UCSD-AML1 (cell line): ENCODE measurements at regions not wholly inside any gene's neighbourhood (a gene's known extent, or its start where the extent isn't known, plus 50 kb on each side); places are given as distances from the start of the nearest gene placed in this dataset.

Experiments
- DNase-seq: peaks from one replicate; lab custom pipeline; 2025; ENCODE audit not compliant: unreplicated experiment; lab: John Stamatoyannopoulos, UW

DNA sequence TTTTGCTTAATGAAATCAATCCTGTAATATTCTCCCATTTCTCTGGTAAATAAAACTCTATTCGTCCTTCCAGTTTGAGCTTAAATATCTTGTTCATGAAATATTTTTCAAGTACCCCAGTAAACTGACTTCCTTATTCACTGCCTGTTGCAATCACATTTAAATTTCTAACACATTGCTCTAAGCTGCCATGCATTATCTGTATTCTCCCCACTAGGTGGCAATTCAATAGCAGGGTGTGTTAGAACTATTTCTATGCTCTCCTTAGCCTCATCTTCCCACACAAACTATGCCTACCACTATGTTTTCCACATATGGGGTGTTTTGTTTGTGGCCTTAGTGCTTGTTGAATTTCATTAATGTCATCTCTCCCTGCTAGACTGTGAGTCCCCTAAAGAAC, 377.1 kb upstream of the HS3ST1 start:
- no peak for DNase-seq

GRCh38 chr4:11801466-11802446, 373.1 kb upstream of the HS3ST1 start:
- DNase-seq = no peak

- no peak for DNase-seq
Observed at GRCh38 chr4:11799196-11799595, 370.5 kb upstream of the HS3ST1 start.

- DNase-seq = no peak
Observed at GRCh38 chr4:11791797-11792196, 363.1 kb upstream of the HS3ST1 start.

- no peak for DNase-seq
Observed at GRCh38 chr4:11790230-11790629, 361.5 kb upstream of the HS3ST1 start.

- no peak for DNase-seq
Observed at GRCh38 chr4:11783588-11783987, 354.9 kb upstream of the HS3ST1 start.

- DNase-seq = no peak
Observed at GRCh38 chr4:11782859-11783258, 354.2 kb upstream of the HS3ST1 start.

- DNase-seq = no peak
Observed at GRCh38 chr4:11777447-11777846, 348.8 kb upstream of the HS3ST1 start.

DNA sequence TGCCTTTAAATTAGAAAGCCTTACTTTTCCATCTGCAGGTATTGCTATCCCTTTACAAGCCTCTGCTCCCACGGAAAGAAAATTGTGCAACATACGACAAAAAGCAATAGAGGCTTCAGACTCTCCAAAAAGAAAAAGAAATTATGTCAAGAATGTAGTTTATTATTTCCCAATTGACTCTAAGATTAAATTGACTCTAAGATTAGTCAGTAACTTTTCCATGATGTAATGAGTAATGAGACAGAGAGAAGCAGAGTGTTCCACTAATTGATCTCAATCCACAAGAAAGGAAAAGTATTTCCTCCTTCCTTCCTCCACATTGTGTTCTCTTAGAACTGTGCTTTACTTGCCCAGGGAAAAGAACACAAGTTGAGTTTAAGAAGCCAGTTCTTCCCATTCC, 345.7 kb upstream of the HS3ST1 start:
- DNase-seq = no peak

DNA sequence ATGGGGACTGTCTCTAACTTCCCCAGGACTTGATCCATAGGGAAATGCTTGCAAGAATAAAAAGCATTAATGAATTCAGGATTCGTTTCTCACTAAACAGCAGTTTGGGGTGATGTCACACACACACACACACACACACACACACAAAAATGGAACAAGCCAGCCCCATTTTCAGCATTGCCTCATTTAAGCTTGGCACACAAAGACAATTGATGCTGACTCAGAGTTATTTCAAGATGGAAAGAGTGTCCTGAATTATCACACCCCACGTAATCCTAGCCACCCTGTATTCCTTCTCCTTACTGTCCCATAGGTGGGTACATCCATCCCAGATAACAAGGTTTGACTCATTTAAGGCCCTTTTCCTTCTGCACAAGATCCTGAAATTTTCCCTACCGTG, 345.1 kb upstream of the HS3ST1 start:
- DNase-seq = no peak

GRCh38 chr4:11769434-11769833, 340.7 kb upstream of the HS3ST1 start:
- no peak for DNase-seq

DNA sequence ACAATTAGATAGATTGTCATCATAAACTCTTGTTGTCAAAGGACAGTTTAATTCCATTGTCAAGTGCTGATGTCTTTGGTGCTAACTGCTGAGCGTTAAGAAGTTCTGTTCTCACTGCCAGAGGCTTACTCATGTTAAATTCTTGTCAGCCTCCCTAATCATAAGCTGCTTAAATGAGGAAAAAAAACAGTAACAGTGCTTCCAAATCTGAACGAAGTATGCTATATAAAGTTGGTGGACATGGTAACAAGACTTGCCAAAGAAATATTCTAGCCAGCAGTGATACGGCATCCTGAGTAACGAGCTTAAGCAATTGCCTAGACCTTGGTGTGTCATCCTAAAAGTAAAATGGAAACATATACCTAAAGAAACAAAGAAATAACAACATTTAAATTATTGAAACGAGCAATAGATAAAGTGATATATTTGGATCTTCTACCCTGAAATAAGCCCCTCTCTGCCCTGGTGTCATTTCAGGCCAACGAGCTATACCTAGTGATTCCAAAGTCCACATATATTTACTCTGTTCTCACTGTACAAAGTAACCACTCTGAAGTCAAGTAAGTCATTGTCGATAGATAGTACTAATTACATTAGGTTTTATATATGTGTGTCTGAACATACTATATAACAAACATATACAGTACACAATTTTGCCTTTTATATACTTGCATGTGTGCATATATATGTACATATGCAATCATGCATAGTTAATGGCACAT, 339.7 kb upstream of the HS3ST1 start:
- DNase-seq = no peak

DNA sequence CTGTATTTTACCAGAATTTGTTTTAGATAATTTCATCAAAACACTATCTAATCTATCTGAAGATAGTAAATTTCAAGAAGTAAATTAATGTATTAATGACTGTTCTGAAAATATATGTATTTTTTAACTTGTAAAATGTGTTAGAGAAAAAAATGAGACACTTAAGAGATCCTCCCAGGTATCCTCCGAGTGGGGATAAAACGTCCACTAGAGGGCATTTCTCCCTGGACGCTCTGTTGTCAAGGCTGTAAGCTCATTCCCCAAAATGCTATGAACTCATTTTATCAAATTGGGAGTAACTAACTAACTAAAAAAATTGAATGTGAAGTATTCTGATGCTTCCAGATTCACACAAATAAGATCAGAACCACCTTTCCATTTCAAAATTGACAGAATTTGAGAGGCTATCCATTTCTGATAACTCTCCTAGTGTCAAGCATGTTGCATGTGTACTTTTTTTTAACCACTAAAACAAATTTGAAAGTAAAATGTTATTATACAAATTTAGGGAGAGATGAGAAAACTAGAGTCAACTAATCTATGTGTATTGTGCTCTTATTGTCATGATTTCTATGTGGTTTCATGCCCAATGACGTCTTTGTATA, 337.3 kb upstream of the HS3ST1 start:
- DNase-seq = no peak

DNA sequence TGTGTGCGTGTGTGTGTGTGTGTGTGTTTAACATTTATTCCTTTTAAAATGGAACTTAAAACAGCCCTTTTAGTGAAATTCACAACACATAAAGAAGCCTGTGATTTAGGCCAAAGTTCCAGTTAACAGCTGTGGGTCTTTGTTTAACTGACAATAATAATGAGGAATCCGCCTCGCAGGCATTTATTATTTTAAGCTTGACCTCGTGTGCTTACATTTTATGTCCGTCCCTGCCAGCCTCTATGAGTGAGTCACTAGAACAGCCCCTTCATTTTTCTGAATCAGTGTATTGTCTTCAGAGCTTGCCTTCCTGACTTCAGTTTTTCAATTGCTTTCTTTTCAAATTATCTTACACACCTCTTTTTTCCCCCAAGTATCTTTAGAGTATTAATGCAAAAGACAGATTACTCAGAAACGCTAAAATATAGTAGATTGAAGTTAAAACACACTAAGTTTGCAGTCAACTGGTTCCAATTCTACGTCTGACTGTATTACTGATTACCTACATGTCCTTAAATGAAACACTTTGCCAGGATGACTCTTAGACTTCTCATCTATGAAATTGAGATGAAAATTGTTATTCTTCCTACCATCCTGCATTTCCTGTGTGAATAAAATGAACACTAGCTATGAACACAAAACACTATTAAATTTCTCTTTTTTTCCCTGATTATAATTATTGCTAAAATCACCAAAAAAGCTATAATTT, 319.6 kb upstream of the HS3ST1 start:
- DNase-seq = no peak

DNA sequence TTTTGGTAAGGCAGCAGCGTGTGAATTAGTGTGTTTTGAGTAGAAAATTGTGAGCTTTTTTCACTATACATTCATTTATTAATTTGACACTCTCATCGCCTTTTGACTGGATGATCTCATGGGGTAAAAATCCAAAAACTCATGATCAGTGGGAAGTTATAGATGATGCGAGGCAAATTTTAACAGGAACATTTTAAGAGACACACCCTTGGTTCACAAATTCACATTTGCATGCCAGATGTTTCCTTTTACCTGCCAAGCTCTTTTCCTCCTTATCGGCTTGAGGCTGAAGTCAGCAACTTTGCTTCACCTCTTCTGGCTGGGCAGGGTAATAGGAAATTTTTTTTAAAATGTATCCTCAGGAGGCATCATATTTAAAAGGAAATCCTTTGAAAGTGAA, 318.0 kb upstream of the HS3ST1 start:
- DNase-seq = no peak

- no peak for DNase-seq
Observed at GRCh38 chr4:11743976-11744375, 315.3 kb upstream of the HS3ST1 start.

DNA sequence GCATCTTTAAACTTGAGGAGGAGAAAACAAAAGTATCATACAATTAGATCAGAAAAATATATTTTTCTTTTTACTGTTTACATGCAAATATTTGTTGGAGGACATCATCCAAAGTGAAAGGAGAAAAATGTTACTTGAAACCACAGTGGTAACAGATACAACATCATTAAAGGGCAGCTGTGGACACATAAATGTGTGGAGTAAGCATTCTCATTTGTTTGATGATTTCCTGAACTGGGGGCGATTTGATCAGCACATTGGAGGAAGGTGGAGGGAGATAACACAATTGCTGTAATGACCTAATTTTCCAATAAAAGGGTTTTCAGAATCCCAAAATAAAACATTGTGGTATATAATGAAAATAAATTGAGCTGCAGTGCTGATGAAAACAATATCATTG, 314.5 kb upstream of the HS3ST1 start:
- no peak for DNase-seq

DNA sequence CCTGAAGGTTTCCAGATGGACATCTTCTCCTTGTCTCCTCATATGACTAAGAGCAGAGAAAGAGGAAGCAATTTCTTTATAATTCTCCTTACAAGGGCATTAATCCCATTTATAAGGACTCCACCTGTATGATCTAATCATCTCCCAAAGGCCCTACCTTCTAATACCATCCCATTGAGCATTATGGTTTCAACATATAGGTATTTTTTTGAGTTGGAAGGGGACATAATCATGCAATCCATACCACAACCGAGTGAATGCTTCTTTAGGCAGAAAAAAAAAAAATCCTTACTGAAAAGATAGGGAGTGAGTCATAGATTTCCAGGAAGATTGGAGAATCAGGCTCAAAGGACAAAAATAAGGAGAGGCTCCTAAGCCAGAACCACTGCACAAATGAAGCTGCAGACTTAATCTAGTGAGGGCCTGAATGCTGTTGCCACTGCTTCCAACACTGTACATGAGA, 312.5 kb upstream of the HS3ST1 start:
- DNase-seq = no peak

DNA sequence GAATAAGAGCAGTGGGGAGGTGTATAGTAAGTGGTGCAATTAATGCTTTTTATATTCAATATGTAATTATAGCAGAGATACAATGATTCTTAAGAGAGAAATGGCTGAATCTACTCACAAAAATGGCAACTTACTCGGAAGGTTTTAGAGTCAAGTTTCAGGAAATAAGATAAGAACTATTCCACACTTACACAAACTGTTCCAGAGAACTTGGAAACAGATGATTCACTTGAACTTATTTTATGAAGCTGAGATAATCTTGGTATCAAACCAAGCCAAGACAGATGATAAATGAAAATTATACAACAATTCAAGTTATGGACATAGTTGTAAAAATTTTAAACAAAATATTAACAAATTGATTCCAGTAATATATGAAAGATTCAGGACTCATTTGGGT, 311.3 kb upstream of the HS3ST1 start:
- DNase-seq = no peak

DNA sequence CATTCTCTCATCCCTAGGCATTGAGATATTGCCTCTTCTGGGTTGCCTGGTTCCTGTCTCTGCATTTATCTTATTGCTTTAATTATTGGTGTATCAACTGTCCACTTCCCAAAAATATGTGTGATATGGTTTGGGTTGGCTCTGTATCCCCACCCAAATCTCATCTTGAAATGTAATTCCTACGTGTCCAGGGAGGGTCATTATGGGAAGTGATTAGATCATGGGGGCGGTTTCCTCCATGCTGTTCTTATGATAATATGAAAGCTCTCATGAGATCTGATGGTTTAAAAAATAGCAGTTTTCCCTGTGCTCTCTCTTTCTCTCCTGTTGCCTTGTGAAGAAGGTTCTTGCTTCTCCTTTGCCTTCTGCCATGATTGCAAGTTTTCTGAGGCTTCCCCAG, 308.3 kb upstream of the HS3ST1 start:
- DNase-seq = no peak

DNA sequence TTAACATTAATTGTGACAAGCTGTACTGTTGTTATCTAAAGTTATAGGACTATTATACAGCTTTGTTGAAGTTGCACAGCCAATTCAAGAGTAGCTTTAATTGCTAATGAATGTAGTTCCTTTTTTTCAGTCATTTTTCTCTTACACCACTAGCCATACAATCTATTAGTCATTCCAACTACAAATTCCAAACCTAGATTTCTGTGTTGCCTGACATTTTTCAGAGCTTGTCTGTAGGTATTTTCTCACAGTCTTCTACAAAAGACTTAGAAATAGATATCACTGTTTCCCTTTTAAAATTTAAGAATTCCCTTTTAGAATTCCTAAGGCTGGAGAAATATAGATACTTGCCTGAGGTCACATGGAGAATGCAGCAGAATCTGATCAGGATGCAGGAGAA, 307.0 kb upstream of the HS3ST1 start:
- no peak for DNase-seq
